Suppressor macrophage (primary cell): ENCODE measurements at regions not wholly inside any gene's neighbourhood (a gene's known extent, or its start where the extent isn't known, plus 50 kb on each side); places are given as distances from the start of the nearest gene placed in this dataset.
"Not testable (repeated sequence)": the region's sequence is repeated elsewhere in the genome, so short reads cannot be mapped to it uniquely, and the experiment has no call there.

Experiments
- DNase-seq, 4 experiments: peaks; one replicate each; pipeline ENCODE4 v3.0.0-alpha.2; 2020 to 2022

DNA sequence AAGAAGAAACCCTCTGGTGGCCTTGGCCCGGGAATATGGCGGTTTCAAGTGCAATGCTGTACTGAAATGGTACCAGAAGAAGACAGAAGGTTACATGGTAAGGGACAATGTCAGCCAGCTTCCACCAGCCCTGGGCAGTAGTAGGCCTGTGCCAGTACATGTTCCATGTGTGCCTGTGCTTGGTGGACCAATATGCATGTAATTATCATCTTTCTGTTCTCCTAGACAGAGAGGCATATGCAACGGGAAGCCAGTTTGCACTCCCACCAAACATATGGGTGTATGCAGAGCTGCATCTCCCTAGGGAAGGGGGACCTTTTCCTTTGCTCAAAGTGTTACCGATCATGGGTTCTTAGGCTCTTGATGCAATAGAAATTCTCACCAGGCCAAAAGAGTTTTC lies 80.9 kb upstream of the ADORA2B start:
- not testable (repeated sequence) for DNase-seq

DNA sequence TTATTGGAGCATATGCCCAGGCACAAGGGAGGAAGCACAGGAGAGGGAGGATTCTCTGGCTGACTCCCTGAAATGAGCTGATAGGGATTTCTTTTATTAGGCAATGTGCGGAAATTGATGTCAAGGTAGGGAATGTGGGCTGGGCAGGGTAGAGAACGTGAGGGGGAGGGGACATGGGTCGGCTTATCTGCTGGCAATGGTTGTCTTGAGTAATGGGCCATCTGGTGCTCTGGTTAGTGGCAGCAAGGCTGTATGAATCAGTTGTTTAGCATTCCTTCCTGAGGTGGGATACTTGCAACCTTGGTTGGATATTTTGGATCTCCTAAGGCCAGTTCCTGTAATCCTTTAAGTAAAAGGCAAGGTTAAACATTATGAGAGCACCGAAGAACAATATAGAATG lies 80.5 kb upstream of the ADORA2B start:
- DNase-seq, result not testable (repeated sequence)

DNA sequence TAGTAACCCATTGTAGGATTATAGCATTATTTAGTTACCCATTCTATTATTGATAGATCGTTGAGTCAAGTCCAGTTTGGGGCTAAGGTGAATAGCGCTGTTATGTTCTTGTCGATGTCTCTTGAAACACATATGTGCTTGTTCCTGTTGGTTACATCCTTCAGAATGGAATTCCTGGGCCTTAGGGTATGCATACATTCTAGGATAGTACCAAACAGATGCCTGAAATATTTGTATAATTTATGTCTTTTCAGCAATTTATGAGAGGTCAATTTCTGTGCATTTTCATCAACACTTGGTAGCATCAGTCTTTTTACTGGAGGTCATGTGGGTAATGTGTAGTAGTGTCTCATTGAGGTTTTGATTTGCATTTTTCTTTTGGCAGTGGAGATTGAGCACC lies 78.9 kb upstream of the ADORA2B start:
- DNase-seq, result not testable (repeated sequence)

DNA sequence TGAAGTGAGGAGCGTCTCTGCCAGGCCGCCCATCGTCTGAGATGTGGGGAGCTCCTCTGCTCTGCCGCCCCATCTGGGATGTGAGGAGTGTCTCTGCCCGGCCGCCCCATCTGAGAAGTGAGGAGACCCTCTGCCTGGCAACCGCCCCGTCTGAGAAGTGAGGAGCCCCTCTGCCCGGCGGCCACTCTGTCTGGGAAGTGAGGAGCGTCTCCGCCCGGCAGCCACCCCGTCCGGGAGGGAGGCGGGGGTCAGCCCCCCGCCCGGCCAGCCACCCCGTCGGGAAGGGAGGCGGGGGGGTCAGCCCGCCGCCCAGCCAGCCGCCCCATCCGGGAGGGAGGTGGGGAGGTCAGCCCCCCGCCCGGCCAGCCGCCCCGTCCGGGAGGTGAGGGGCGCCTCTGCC lies 77.6 kb upstream of the ADORA2B start:
- not testable (repeated sequence) for DNase-seq

DNA sequence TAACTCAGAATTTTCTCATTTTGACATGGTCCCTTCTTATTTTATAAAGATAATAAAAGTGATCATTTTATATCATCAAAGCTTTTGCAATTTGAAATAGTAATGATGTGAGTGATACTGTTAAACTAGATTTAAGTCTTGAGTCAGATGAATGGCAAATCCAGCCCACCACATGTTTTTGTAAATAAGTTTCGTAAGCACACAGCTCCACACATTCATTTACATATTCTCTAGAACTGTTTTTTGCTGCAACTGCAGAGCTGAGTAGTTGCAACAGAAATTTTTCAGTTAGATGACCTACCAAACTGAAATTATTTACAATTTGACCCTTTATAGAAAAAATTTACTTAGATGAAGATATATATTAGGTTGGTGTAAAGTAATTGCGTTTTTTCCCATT lies 75.1 kb upstream of the ADORA2B start:
- not testable (repeated sequence) for DNase-seq

DNA sequence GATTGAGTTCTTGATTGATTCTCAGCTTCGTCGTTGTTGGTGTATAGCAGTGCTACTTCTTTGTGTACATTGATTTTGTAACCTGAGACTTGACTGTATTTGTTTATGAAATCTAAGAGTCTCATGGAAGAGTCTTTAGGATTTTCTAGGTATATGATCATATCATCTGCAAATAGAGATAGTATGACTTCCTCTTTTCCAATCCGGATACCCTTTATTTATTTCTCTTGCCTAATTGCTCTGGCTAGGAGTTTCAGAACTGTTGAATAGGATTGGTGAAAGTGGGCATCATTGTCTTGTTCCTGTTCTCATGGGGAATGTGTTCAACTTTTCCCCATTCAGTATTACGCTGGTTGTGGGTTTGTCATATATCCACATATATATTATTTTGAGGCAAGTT lies 72.3 kb upstream of the ADORA2B start:
- not testable (repeated sequence) for DNase-seq

DNA sequence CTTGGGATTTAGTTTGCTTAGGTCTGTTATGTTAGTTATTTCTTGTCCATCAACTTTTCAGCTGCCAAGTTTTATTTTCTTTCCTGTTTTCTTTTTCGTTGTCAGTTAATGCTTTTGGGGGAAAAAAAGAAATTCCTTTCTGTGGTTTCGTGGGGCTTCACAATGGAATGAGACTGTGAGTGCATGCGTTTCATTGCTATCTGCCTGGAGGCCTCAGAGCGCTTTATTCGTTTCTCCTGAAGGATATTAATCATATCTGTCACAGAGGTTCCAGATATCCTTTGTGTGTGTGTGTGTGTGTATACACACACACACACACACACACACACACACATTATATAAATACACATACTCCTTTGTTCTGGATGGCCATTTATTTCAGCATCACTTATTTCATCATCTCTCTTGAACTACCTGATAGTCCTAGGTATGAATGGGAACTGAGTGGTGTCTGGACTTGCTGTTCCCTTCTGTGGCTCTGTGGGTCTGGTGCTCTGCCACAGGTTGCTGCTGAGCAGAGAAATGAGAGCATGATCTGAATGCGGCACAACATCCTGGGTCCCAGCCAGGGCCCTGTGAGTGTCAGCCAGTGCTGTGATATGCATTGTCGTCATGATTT lies 66.9 kb upstream of the ADORA2B start:
- DNase-seq, result not testable (repeated sequence)

DNA sequence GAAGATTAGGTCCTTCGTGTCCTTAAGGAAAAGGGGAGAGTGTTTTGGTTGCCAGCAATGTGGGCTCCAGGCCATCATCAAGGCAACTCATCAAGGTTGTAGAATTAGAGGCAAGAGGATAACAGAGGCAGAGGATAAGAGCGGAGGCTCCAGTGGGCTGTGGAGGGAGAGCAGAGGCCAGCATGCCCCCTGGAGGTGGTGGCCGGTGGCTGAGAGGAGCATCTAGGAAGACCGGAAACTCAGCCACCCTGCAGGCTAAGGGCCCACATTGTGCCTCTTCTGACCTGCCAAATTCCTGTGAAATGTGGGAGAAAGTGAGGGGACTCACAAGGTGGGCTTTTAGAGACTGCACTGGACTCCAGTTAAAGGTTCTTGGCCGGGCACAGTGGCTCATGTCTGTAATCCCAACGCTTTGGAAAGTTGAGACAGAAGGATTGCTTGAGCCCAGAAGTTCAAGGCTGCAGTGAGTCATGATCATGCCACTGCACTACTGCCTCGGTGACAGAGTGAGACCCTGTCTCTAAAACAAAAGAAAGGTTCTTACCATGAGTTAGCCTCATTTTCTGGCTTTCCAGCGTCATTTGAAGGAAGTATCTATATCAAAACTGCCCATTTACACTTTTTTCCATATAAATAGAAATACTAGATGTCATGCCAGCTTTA lies 62.7 kb upstream of the ADORA2B start:
- DNase-seq, result peak; percentile 8 to 41 (median 38)

DNA sequence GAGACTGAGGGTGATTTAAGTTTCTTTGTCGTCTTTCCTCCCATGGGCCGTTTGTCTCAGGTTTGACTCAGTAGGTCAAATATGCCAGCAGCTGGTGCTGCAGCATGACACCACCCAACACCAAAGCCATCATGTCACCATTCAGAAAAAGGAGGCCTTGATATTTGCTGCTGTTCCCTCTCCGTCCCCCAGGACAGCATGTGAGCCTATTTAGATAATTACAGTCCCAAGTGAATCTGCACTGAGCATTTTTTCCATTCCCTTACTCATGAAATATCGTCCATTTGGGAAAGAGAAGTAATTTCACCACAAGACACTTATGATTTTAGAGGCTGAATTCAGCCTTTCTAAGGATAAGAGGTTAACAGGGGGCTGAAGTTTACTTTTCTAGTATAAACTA lies 62.2 kb upstream of the ADORA2B start:
- DNase-seq, result peak in 3 of 4 experiments; percentile 36 to 56 (median 52)

DNA sequence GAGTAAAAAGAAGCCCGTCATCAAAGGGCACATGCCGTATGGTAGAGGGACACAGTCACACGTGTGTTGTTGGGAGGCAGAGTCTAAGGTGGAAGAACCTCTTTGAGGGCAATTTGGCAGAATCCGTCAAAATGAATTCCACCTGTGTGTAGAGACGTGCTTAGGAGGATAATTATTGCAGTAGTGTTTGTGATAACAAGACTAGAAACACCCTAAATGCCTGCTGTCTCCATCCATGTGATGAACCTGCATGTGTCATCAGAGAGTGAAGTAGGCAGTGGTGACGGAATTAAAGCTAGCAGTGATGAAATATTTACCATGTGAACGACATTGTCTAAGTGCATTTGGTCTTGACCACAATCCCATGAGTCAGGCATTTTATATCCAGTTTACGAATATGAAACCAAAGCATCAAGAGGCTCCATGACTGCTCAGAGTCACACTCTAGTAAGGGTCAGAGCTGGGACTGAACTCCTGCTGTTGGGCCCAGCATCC lies 61.3 kb upstream of the ADORA2B start:
- DNase-seq, result peak; percentile 63 to 93 (median 82)

DNA sequence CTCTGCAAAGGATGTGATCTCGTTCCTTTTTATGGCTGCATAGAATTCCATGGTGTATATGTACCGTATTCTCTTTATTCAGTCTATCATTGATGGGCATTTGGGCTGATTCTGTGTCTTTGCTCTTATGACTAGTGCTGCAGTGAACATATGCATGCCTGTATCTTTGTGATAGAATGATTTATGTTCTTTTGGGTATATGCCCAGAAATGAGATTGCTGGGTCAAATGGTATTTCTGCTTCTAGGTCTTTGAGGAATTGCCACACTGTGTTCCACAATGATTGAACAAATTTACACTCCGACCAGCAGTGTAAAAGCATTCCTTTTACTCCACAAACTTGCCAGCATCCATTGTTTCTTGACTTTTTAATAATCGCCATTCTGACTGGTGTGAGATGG lies 60.2 kb upstream of the ADORA2B start:
- DNase-seq, result no peak

DNA sequence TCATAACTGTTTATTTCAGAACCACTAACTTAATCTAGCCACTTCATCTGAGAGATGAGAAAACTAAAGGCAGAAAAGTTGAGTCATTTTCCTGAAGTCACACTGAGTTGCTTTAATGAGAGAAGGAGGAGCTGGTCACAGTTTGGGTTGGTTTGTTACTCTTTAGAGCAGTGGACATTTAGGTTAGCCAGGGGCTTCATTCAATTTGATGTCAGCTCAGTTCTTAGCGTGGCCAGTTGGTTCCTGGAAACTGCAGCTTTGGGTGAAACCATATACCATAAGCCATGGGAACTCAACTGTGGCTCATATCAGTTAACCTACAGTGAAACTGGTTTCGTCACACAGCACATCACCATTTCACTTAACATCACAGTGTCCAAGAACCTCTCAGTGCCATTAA lies 59.2 kb upstream of the ADORA2B start:
- DNase-seq, result peak in 1 of 4 experiments; percentile 15

DNA sequence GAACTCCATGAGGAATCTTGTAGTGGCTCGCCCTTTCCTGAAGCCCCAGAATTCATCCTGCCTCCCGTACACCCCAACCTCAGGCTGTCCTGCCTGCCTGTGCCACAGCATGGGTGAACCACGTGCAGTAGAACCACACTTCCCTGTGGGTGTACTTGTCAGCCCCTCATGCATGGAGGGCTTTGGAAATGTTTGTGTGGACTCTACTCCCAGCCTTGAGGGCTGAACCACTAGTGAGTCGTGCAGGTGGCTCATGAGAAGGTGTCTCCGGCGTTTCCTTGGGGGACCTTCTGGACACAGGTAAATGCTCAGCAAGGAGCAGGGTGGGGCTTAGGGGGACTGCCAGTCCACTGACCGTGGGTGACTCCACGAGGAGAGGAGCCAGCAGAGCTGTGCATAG lies 58.7 kb upstream of the ADORA2B start:
- no peak for DNase-seq

DNA sequence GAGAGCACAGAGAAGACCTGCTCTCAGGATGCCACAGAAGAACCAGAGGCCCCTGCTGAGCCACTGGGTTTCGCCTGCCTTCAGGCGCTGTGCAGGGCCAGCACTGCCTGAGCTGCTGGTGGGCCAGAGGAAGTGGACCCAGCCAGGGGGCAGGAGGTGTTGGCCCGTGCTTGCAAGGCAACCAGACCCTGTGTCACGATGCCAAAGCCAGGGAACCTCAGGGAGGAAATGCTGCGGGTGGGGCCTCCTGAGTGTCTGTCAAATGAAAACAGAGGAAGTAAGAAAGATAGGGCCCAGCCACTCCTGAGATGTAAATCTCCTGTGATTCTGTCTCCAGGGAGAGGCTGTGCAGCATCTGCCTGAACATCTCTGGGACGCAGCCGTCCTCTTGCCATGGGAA lies 58.1 kb upstream of the ADORA2B start:
- peak; percentile 17 to 56 (median 38) for DNase-seq

DNA sequence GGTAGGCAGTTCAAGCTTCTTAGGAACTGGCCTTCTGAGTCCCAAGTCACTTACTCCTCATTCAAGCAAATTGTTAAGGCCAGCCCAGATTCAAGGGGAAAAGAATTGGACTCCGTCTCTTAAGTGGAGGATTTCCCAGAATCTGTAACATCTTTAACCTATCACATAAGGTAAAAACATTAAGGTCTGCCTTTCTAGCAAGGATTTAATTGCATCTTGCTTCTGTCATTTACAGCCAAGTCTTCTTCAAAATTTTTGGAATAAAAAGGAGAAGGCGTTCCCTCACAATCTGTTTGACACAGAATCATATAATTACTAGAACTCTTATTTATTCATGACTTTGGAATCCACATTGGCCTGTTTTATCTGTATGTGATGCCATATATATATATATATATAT lies 56.5 kb upstream of the ADORA2B start:
- no peak for DNase-seq

DNA sequence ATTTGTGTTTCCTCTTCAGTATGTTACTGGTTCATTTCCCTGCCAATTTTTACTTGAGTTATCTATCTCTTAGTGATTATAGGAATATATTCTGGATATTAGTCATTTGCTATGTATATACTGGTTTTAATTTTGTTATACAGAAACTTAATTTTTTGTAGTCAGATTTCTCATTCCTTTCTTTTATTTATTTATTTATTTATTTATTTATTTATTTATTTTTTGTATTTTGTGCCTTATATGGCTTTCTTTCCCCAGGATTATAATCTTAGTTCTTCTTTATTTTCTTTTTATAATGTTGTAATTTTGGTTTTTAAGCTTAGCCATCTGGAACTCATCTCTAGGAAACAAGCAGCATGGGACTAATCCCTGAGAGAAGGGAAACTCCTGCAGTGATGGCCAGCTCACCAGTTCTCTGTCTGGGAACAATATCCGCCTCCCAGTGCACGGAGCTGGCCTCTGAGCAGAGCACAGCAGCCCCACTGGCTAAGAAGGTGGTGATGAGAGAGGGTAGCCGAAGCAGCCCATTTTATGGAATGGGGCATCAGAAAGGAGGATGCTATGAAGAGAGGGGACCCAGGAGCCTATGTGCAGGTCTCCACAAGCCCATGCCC lies 54.5 kb upstream of the ADORA2B start:
- DNase-seq, result no peak

DNA sequence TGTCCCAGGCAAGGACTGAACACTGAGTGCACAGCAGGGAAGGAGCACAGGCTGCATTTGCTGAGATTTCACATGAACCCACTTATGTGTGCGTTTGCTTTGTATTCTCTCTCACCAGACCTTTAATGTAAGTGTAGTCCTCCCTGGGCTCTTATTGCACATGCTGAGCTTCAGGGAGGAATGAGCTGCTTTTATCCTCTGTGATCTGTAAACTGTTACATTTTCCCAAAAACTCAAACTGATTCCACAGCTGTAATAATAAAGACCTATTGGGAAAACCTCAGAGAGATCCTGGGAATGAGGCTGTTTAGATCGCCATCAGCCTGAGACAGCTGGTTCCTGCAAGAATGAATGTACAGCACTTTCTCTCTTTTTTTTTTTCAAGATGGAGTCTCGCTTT lies 53.6 kb upstream of the ADORA2B start:
- no peak for DNase-seq

DNA sequence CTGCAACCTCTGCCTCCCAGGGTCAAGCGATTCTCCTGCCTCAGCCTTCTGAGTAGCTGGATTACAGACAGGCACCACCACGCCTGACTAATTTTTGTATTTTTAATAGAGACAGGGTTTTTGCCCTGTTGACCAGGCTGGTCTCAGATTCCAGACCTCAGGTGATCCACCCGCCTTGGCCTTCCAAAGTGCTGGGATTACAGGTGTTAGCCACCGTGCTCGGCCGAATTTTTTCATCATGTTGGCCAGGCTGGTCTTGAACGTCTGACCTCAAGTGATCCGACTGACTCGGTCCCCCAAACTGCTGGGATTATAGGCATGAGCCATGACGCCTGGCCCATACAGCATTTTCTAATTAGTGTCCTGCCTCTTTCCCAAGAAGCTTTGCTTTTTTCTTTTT lies 52.7 kb upstream of the ADORA2B start:
- no peak for DNase-seq

DNA sequence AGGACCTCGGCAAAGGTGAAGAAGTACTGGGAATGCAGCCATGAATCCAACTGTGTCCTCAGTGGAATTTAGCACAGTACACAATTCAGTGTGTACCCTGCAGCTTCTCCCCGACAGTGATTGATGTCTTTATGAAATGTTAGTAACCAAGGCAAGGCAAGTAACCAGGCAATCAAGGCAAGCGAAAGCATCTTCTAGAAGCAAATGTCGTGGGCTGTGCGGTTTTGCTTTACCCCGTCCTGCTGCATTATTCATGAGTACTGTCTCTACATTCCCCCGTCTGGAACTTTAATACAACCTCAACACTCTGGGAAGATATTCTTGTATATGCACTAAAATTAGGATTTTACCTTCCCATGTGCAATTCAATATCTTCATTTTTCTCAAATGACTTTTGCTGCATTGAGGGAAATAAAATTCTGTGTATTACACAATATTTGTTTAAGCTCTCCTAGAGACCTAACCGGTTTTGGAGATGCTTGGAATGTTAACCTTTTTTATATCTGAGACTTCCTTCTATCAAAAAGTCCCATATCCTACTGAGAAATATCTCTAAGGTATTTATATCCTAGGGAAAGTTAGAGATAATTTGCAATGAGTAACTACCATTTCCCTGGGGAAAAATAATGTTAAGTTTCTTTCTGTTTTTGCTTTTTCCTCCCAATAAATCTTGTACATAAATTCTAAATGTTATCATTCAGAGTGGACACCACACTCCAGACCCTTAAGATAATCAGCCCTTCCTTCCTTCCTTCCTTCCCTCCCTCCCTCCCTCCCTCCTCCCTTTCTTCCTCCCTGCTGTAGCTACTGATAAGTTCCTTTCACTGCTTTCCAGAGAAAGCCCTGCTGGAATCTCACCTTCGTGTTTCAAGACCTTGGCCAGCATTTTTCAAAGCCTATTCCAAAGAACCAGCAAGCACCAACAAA lies 51.9 kb upstream of the ADORA2B start:
- DNase-seq, result no peak

DNA sequence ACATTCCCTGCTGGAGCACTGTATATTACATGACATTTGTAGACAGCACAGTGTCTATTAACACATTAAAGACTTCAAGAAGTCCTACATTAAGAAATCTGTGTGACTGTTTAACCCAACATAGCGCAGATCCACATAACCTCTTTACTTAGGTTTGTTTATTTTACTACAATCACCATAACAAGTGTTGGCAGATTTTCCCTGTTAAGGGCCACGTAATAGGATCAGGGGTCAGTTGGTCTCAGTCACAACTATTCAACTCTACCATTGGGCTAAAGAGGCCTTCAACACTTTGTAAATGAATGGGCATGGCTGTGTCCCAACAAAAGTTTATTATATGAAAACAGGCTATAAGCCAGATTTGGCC lies 51.3 kb upstream of the ADORA2B start:
- no peak for DNase-seq

DNA sequence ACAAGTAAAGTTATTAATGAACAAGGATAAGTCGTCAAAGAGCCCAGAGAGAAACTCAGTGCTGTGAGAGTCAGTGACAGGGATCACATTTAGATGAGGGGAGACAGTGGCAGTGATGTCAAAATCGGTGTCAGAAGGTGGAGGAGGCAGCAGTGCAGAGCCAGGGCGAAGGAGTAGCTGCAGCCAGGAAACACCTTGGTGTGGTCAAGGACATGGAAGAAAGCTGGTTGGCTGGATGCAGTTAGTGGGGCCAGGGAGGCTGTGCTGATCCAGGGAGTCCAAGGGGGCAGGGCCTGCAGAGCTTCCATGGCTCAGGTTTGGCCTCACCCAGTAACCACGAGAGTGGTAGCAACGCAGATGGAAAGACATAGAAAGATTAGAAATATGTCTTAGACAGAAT lies 50.7 kb upstream of the ADORA2B start:
- no peak for DNase-seq

DNA sequence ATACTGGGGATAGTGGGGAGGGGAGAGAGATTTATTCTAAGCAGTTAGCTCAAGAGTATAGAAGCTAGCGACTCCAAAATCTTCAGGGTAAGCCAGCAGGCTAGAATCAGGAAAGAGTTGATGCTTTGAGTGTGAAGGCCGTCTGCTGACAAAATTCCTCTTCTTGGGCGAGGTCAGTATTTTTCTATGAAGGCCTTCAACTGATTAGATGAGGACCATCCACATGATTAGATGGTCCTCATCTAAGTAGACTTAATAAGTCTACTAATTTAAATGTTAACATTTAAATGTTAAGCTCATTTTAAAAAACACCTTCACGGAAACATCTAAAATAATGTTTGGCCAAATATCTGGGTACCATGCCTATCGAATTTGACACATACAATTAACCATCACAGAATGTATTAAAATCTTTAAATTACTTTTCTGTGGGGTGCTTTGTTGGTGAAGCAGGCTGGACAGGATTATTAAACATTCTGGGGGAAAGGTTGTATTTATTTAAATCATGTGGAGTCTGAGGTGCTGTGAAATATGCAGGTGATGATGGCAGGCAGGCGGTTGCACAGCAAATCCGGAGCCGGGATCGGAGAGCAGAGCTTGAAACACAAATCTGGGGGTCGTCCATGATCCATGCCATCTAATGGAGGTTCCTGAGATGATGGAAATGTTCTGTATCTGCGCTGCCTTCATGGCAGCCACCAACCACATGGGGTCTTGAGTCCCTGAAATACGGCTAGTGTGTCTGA lies 49.8 kb upstream of the ADORA2B start:
- DNase-seq, result no peak
